Activated naive CD4-positive, alpha-beta T cell treated with anti-CD3 and anti-CD28 coated beads, Interleukin-2, amount 50 U/mL, for 72 hours (primary cell): ENCODE measurements at regions not wholly inside any gene's neighbourhood (a gene's known extent, or its start where the extent isn't known, plus 50 kb on each side); places are given as distances from the start of the nearest gene placed in this dataset.
A peak's percentile ranks its signal among the peaks of the same experiment; 100 is the strongest.

Source experiments
- ATAC-seq, 2 donors: fragments of 150-1000 bp; cut with Tn5 transposase; 2 replicates each; pipeline ENCODE4 v1.10.0; 2021; ENCODE audit warnings: mild to moderate bottlenecking in 2 of 2, moderate library complexity in 2 of 2
- DNase-seq, 2 donors: peaks; one replicate each; pipeline ENCODE4 v3.0.0; 2021 to 2022; ENCODE audit warnings: low spot score in 2 of 2
- H3K27ac Mint-ChIP-seq, 2 donors: one replicate each; pipeline ENCODE4 v1.8.0; 2022; ENCODE audit warnings: mild to moderate bottlenecking in 2 of 2, mixed read lengths in 2 of 2
- H3K36me3 Mint-ChIP-seq, 2 donors: one replicate each; pipeline ENCODE4 v1.8.0; 2022; ENCODE audit warnings: mixed read lengths in 2 of 2
- H3K9me3 Mint-ChIP-seq, 2 donors: one replicate each; pipeline ENCODE4 v1.8.0; 2022; ENCODE audit warnings: mixed read lengths in 2 of 2

- H3K9me3 Mint-ChIP-seq = peaks cover 5 to 6% of the 10 kb centered on the region in 2 donors
- DNase-seq = no peak
- H3K27ac Mint-ChIP-seq = no peak overlapping the region
- H3K36me3 Mint-ChIP-seq = no peaks in the 10 kb centered on the region
- no peak for ATAC-seq
These were observed 52.0 kb upstream of the TANC2 start for GRCh38 chr17:62913991-62914570.

GRCh38 chr17:62912363-62912762 is 53.7 kb upstream of the TANC2 start:
- no peak overlapping the region for H3K27ac Mint-ChIP-seq
- ATAC-seq (no peak), DNase-seq (no peak)
- H3K36me3 Mint-ChIP-seq = no peaks in the 10 kb centered on the region
- H3K9me3 Mint-ChIP-seq = peaks cover 5 to 6% of the 10 kb centered on the region in 2 donors

GRCh38 chr17:62911114-62911513 is 54.9 kb upstream of the TANC2 start:
- H3K36me3 Mint-ChIP-seq = no peaks in the 10 kb centered on the region
- no peak overlapping the region for H3K27ac Mint-ChIP-seq
- ATAC-seq = no peak
- H3K9me3 Mint-ChIP-seq = peaks cover 5 to 6% of the 10 kb centered on the region in 2 donors
- no peak for DNase-seq

GRCh38 chr17:62910277-62910676 is 55.8 kb upstream of the TANC2 start:
- DNase-seq = no peak

GRCh38 chr17:62907961-62908360 is 58.1 kb upstream of the TANC2 start:
- Mint-ChIP-seq H3K9me3 (peaks cover 5 to 6% of the 10 kb centered on the region in 2 donors), H3K36me3 (no peaks in the 10 kb centered on the region), H3K27ac (no peak overlapping the region)
- DNase-seq (no peak), ATAC-seq (no peak)

More at GRCh38 chr17:62910277-62910676, 55.8 kb upstream of the TANC2 start:
- Mint-ChIP-seq H3K36me3 (no peaks in the 10 kb centered on the region), H3K27ac (no peak overlapping the region), H3K9me3 (peaks cover 5 to 6% of the 10 kb centered on the region in 2 donors)
- no peak for ATAC-seq

- H3K36me3 Mint-ChIP-seq = no peaks in the 10 kb centered on the region
These were observed 59.2 kb upstream of the TANC2 start for GRCh38 chr17:62906881-62907280.

GRCh38 chr17:62905233-62905632 is 60.8 kb upstream of the TANC2 start:
- Mint-ChIP-seq H3K36me3 (no peaks in the 10 kb centered on the region), H3K9me3 (no peaks in the 10 kb centered on the region), H3K27ac (peak overlapping the region in 1 of 2 donors; percentile 15)
- ATAC-seq (no peak), DNase-seq (no peak)

More at GRCh38 chr17:62906881-62907280, 59.2 kb upstream of the TANC2 start:
- ATAC-seq (no peak), DNase-seq (no peak)
- Mint-ChIP-seq H3K9me3 (peaks cover 0 to 3% of the 10 kb centered on the region in 2 donors), H3K27ac (no peak overlapping the region)

GRCh38 chr17:62902531-62903220 is 63.4 kb upstream of the TANC2 start:
- DNase-seq = no peak
- H3K36me3 Mint-ChIP-seq = no peaks in the 10 kb centered on the region
- no peak for ATAC-seq
- no peaks in the 10 kb centered on the region for H3K9me3 Mint-ChIP-seq
- no peak overlapping the region for H3K27ac Mint-ChIP-seq

- Mint-ChIP-seq H3K36me3 (no peaks in the 10 kb centered on the region), H3K27ac (no peak overlapping the region)
These were observed 64.5 kb upstream of the TANC2 start for GRCh38 chr17:62901544-62901943.

GRCh38 chr17:62900096-62900495 is 65.9 kb upstream of the TANC2 start:
- no peak for DNase-seq
- no peaks in the 10 kb centered on the region for H3K36me3 Mint-ChIP-seq

More at GRCh38 chr17:62901544-62901943, 64.5 kb upstream of the TANC2 start:
- DNase-seq (no peak), ATAC-seq (no peak)
- H3K9me3 Mint-ChIP-seq = no peaks in the 10 kb centered on the region

GRCh38 chr17:62899361-62899760 is 66.7 kb upstream of the TANC2 start:
- DNase-seq (no peak), ATAC-seq (no peak)
- Mint-ChIP-seq H3K27ac (no peak overlapping the region), H3K9me3 (no peaks in the 10 kb centered on the region), H3K36me3 (no peaks in the 10 kb centered on the region)

More at GRCh38 chr17:62900096-62900495, 65.9 kb upstream of the TANC2 start:
- ATAC-seq = no peak
- Mint-ChIP-seq H3K9me3 (no peaks in the 10 kb centered on the region), H3K27ac (no peak overlapping the region)

GRCh38 chr17:62898239-62898864 is 67.7 kb upstream of the TANC2 start:
- ATAC-seq = no peak
- Mint-ChIP-seq H3K36me3 (no peaks in the 10 kb centered on the region), H3K27ac (no peak overlapping the region), H3K9me3 (no peaks in the 10 kb centered on the region)
- no peak for DNase-seq

GRCh38 chr17:62897706-62898105 is 68.3 kb upstream of the TANC2 start:
- no peaks in the 10 kb centered on the region for H3K9me3 Mint-ChIP-seq
- DNase-seq = no peak
- ATAC-seq = no peak
- no peak overlapping the region for H3K27ac Mint-ChIP-seq
- no peaks in the 10 kb centered on the region for H3K36me3 Mint-ChIP-seq

GRCh38 chr17:62895320-62896301 is 70.4 kb upstream of the TANC2 start:
- H3K27ac Mint-ChIP-seq = no peak overlapping the region
- no peaks in the 10 kb centered on the region for H3K9me3 Mint-ChIP-seq
- ATAC-seq (no peak), DNase-seq (no peak)
- no peaks in the 10 kb centered on the region for H3K36me3 Mint-ChIP-seq

GRCh38 chr17:62892870-62893338 is 73.1 kb upstream of the TANC2 start:
- H3K27ac Mint-ChIP-seq = no peak overlapping the region
- DNase-seq (peak in 1 of 2 donors; percentile 12), ATAC-seq (peak; percentile 97 to 98)
- H3K9me3 Mint-ChIP-seq = no peaks in the 10 kb centered on the region
- H3K36me3 Mint-ChIP-seq = no peaks in the 10 kb centered on the region

- no peak overlapping the region for H3K27ac Mint-ChIP-seq
- H3K9me3 Mint-ChIP-seq = no peaks in the 10 kb centered on the region
- DNase-seq = no peak
- H3K36me3 Mint-ChIP-seq = no peaks in the 10 kb centered on the region
- ATAC-seq = no peak
These were observed 73.9 kb upstream of the TANC2 start for GRCh38 chr17:62892061-62892675.
